ENCODE measurements at regions not wholly inside any gene's neighbourhood (a gene's known extent, or its start where the extent isn't known, plus 50 kb on each side); places are given as distances from the start of the nearest gene placed in this dataset.

GRCh38 chr7:45988405-45989057, 67.5 kb upstream of the IGFBP3 start:
- no peak for FAIRE-seq
- no peak for DNase-seq (ENCODE audit: low read depth in 1 of 2, low spot score in 2 of 2)
- H4K8ac ChIP-seq (ENCODE audit: extremely low read depth, insufficient read depth, low read length) = no peak overlapping the region; the same call in 1 of the 2 replicates
- H3K56ac ChIP-seq (replicated peaks; ENCODE audit: insufficient read length, low read depth, low read length) = no peak overlapping the region
- no peak overlapping the region for H3K4ac ChIP-seq (replicated peaks; ENCODE audit: insufficient read length, low read depth, low read length)
- H4K5ac ChIP-seq (ENCODE audit: insufficient read length, low read depth, low read length) = no peak overlapping the region
- no peak overlapping the region for H3K9ac ChIP-seq (replicated peaks in 1 of 4; ENCODE audit: extremely low read depth in 1 of 4, low read depth in 3 of 4, low read length in 3 of 4)
- no peak overlapping the region for H2BK120ac ChIP-seq (replicated peaks; ENCODE audit: low read depth, low read length)
- H3K4me1 ChIP-seq (replicated peaks in 1 of 4; ENCODE audit: control insufficient read depth in 3 of 4, insufficient read depth in 4 of 4, low read length in 3 of 4) = no peaks in the 10 kb centered on the region; a peak in 1 of 7 replicates
- H3K27me3 ChIP-seq (replicated peaks in 1 of 4; ENCODE audit: control insufficient read depth in 3 of 4, extremely low read depth in 1 of 4, insufficient read depth in 3 of 4, low read length in 3 of 4) = no peaks in the 10 kb centered on the region
- no peak overlapping the region for H4K91ac ChIP-seq (replicated peaks; ENCODE audit: insufficient read length, low read length)
- H3K14ac ChIP-seq (ENCODE audit: insufficient read length) = no peak overlapping the region
- H3K23me2 ChIP-seq (ENCODE audit: low read depth, low read length) = no peaks in the 10 kb centered on the region
- no peak overlapping the region for H3K23ac ChIP-seq (ENCODE audit: insufficient read length)
- H3K4me2 ChIP-seq (ENCODE audit: insufficient read depth in 1 of 2, low read depth in 2 of 2, low read length in 2 of 2) = no peak overlapping the region
- no peak overlapping the region for H3K27ac ChIP-seq (ENCODE audit: low read depth, low read length)
- no peak overlapping the region for H3K4me3 ChIP-seq (ENCODE audit: extremely low read depth in 1 of 4, insufficient read depth in 2 of 4, low read depth in 3 of 4, low read length in 4 of 4)
- H2BK20ac ChIP-seq (ENCODE audit: low read length) = no peak overlapping the region
- ChIA-PET POLR2A (ENCODE audit: partially characterized antibody) (no interaction called here), CTCF (ENCODE audit: partially characterized antibody) (interaction anchor here (1.8 kb wide), 1 partner anchor 65 kb away, joined by 5 read pairs; no protein-coding TSS in a partner anchor)
- H2AFZ ChIP-seq (ENCODE audit: low read length) = no peak overlapping the region
- no peaks in the 10 kb centered on the region for H3K79me2 ChIP-seq (ENCODE audit: control insufficient read depth in 1 of 2, insufficient read depth in 2 of 2, low read length in 2 of 2)
- no peaks in the 10 kb centered on the region for H3K36me3 ChIP-seq (ENCODE audit: control insufficient read depth in 2 of 4, insufficient read depth in 4 of 4, low read length in 3 of 4)
- H2BK15ac ChIP-seq (ENCODE audit: low read length) = no peak overlapping the region
- no peaks in the 10 kb centered on the region for H3K9me3 ChIP-seq (ENCODE audit: insufficient read depth in 2 of 2, low read depth in 1 of 2, low read length in 1 of 2)
- 86% methylated on average over 9 of the region's 9 CpGs; no CpG with 5 or more reads in 1 of the 2 experiments for WGBS, 2 experiments (ENCODE audit: extremely low coverage in 1 of 2, insufficient coverage in 1 of 2, insufficient read length in 1 of 2, insufficient replicate concordance in 2 of 2, low coverage in 1 of 2, low lambda C conversion rate in 2 of 2, missing lambda C conversion rate in 1 of 2)
- TF ChIP-seq CBX8 (IDR thresholded peaks at IDR 0.05; ENCODE audit: borderline replicate concordance, low read depth, low read length) (no peak), PHF8 (conservative IDR thresholded peaks at IDR 0.05; ENCODE audit: low read depth, low read length) (no peak), GTF2F1 (IDR thresholded peaks at IDR 0.05; ENCODE audit: borderline replicate concordance, low read depth, low read length) (no peak), EGR1 (IDR thresholded peaks at IDR 0.05; ENCODE audit: borderline replicate concordance, low read depth, low read length) (no peak), CBX5 (IDR thresholded peaks at IDR 0.05; ENCODE audit: low read depth, low read length) (no peak), HDAC2 (IDR thresholded peaks at IDR 0.05; ENCODE audit: borderline replicate concordance in 1 of 2, low read depth in 2 of 2, low read length in 2 of 2) (no peak), SIN3A (conservative IDR thresholded peaks at IDR 0.05 in 1 of 2, IDR thresholded peaks at IDR 0.05 in 1 of 2; ENCODE audit: low read depth in 1 of 2, low read length in 2 of 2) (no peak)
- H3K18ac ChIP-seq (ENCODE audit: extremely low read depth, low read length) = no peak overlapping the region
- H3K79me1 ChIP-seq (ENCODE audit: low read depth, low read length) = no peaks in the 10 kb centered on the region
- no peak overlapping the region; the same call in 1 of the 2 replicates for H2AK5ac ChIP-seq (ENCODE audit: low read depth, low read length)
- no peak overlapping the region for H2BK12ac ChIP-seq (ENCODE audit: low read depth, low read length)
- no peaks in the 10 kb centered on the region for H4K20me1 ChIP-seq (replicated peaks in 1 of 2; ENCODE audit: control insufficient read depth in 1 of 2, insufficient read depth in 2 of 2, low read length in 2 of 2)
- H2BK5ac ChIP-seq (ENCODE audit: low read depth, low read length) = no peak overlapping the region

Measured in H1 (cell line).